Left kidney (tissue), 1 donor: ENCODE measurements at regions not wholly inside any gene's neighbourhood (a gene's known extent, or its start where the extent isn't known, plus 50 kb on each side); places are given as distances from the start of the nearest gene placed in this dataset.

Source experiments
- DNase-seq: peaks from one replicate; pipeline ENCODE4 v3.0.0-alpha.2; 2013

DNA sequence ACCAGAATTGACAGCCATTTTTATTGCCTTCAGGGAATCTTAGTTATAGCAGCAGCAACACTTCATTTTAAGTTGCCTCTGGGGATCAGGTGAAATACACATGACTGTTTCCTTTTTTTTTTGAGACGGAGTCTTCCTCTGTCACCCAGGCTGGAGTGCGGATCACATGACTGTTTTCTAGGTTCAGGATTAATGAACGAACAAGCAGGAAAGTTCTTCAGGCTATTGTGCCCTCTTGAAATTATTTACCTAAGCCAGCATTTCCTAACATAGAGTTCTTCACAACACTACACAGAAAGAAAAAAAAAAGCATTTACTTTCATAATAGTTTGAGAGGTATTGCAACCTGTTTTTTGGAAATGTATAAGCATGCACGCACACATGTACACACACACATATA, 2032.8 kb downstream of the PCDH7 start:
- no peak for DNase-seq

DNA sequence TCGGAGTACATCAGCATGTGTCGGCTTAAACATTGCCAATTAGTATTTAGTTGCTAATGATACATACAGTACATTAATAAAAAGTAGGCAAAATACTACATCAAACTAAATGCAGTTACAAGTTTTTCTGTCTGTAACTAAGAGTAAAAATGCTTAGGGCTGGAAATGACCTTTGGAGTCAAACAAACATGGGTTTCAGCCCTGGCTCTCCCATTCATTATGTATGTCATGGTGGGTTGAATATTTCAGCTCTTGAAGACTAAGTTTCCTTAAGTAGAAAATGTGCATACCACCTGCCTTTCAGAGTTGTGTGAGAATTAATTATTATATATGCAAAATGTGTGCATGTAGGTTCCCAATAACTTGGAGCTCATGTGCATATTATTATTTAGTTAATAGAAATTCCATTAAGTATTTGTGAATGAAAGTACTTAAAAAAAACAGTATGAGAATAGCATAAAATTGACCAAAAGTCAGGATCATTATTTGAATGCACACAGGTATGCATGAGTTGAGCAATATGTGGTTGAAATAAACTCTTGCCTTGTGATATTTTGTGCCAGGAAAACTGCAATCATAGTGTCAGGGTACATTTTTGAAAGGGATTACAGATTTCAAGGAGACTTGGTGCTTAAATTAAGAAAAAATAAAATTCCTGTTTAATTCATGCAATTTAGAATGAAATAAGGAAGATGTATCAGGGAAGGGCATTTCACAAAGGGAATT, 2048.7 kb downstream of the PCDH7 start:
- no peak for DNase-seq

DNA sequence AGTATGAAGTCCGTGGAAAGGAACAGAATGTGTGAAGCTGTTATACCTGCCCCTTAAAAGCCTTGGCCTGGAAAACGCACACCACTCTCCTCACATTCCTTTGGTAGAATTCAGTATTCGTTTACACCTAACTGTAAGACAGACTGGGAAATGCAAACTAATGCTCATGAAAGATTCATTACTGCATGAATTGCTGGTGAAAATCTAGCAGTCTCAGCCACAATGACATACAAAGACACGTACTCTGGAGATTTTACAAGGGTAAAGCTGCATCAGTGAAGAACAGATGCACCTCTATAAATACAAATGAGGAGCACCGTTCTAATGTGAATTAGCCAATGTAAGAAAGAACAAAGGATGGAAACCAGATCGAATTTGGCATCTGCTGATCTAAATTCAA, 2051.3 kb downstream of the PCDH7 start:
- no peak for DNase-seq

DNA sequence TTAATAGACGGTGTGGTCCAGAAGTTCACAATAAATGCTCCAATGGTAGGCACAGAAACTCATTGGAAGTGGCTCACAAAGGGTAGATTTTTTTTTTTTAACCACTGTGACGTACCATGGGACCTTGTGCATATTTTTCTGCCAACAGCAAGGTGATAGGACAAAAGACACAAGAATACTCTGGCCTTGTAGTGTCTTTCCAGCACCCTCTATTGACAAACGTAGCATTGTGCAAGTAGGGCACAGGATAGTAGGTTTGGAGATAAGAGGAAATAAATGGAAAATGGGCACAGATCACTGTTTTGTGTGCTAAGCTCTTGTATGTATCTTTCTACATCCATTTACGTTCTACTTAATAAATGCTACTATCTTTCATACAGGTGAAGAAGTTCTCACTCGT, 2054.9 kb downstream of the PCDH7 start:
- peak; percentile 6 for DNase-seq

DNA sequence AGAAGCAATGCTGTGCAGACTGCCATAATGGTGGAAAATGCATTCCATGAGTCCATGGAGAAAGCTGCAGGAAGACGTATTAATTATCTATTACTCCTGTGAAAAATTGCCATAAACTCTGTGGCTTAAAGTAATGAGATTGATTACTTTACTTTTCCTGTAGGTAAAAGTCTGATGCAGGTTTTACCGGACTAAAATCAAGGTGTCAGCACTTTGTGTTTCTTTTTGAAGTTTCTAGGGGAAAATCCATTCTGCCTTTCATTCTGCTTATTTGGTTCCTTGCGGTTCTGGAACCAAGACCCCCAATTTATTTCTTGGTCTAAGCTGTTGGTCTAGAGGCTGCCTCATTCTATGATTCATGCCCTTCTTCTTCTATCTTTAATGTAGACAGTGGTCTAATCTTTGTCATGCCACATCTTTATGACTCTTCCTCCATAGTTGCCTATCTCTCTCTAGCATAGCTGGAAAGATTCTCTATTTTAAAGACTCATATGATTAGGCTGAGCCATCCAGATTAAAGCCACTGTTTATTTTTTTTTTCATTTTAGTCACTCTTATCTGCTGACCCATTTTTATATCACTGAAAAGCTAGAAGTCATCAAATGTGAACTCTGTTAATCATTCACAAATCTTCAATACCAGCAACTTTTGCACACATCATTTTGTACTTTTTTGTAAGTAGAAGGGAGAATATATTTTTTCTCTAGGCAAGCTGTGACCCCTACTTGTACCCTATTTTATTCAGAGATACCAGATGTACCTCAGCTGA, 2056.4 kb downstream of the PCDH7 start:
- DNase-seq: no peak

DNA sequence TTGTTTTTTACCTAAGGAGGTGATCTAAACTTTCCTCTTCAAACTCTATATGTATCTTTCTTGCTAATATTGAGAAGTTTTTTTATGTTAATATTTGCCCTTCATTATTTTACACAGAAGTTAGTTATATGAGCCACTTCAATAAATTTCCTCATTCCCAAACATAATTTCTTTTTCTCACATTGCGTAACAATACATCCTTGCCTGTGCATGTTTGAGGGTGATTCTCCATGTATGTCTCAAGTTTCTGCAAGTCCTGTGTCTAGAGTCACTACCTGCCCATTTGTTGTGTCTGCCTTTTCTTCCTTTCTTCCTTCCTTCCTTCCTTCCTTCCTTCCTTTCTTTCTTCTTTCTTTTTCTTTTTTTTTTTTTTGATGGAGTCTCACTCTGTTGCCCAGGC, 2057.9 kb downstream of the PCDH7 start:
- no peak for DNase-seq

DNA sequence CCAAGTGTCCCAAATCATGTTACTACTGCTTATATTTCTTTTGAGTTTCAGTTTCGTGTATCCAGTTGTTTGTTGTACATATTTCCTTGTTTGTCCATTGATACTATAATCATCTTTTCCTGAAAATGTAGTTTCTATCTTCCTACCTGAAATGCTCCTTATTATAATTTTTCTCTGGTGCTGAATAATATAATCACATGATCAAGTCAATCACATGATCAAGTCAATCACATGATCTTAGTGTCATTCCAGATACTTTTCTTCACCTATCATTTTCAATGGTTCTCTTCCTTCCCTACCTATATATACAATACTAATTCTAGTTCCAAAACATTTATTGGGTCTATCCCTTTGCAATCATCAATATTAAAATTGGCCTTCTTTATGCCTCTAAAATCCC, 2058.8 kb downstream of the PCDH7 start:
- DNase-seq: no peak

DNA sequence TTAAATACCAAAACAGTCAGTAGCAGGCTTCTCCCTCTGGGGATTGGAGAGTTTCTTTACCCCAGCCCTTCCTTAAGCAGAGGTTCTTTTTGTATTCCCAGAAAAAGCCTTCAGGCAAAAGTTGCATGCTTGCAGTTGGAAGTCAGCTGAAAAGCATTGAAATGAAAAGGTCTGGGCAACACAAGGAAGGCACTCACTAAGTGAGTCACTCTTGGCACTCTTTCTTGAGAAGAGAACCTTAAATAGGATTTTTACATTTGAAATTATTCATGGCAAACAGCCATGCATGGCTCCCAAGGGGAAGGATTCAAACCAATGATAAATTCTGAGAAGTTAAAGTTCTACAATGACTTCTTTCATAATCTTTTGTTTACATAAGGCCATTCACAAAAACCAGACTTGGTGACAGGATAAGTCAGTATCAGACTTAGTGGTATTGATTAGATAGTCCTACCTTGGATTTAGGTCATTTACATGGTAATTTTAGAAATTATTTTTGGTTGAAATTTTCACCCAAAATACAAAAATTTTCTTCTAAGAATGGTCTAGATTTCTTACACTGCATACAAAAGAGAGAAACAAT, 2068.9 kb downstream of the PCDH7 start:
- DNase-seq: no peak

DNA sequence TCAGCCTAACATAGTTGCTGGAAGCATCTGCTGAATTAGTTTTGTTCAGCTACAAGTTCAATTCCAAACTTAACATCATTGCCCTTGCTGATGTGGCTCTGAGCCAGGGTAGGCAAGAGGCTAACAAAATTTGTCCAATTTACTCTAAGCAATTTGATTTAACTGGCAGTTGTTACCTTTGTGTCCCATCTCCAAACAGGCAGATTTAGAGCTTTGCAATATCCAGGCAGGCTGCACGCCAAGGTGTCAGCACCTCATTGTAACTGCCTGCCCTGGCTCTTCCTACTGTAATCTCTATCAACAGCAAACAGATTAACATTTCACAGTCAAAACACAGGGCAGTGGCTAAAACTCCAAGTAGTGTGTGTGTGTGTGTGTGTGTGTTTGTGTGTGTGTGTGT, 2070.6 kb downstream of the PCDH7 start:
- DNase-seq: no peak

DNA sequence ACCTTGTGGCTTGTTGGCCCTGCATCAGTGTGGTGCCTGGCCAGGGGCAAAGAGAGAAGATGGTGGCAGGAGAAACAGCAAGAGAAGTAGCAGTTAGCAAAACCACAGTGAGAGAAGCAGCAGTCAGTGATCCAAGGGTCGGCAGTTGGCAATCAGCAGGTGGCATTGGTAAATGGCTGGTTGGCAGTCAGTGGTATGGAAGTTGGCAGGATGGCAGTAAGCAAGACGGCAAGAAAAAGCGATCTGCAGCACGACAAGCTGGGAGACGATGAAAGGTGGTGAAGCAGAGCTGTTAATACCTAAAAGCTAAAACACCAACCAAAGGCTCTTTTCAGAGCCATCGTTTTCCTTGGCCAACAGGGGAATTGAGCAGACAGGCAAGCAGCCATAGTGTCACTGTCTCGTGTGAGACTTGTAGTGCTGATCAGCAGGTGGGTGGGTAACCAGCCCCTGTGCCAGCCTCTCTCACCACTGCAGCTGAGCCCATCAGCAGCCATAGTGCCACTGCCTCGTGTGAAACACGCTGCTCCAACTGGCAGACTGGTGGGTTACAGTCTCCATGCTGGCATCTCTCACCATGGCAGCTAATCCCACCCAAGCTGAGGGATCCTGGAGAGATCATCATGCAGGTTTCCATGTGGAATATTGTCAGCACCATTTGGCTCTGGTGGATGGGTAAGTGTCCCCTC, 2078.4 kb downstream of the PCDH7 start:
- DNase-seq: no peak

DNA sequence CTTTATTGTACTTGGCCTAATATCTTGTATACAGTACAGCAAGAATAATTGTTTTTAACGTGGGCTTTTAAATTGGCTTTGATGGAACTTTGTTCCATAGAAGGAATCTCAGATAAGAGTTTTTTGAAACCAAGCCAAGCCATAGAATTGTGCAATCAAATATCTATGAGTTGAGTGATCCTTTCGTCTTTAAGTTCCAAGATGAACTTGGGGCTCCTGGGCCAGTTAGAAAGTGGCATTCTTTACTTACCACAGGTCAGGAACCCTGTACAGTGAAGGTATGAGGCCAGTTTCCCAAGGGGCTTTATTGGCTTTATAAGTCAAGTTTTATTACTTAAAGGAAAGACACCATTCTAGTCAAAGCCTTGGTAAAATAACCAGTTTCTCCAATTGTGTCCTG, 2104.2 kb downstream of the PCDH7 start:
- no peak for DNase-seq

DNA sequence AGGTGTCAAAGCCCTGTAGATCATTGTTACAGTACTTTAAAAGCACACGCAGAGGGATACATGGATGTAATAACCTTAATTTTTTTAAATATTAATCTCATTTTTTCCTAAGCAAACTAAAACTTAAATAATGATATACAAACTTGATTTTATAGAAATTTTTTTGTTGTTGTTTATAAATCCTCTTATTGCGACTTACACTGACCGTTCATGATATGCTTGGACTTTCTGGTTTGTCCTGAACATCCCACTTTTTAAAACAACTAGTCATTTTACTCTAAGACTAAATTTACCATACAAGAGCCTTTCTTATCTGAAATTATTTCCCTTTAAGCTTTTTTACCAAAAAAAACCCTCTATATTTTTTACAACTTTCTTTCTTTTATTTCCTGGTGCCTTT, 2106.0 kb downstream of the PCDH7 start:
- no peak for DNase-seq

DNA sequence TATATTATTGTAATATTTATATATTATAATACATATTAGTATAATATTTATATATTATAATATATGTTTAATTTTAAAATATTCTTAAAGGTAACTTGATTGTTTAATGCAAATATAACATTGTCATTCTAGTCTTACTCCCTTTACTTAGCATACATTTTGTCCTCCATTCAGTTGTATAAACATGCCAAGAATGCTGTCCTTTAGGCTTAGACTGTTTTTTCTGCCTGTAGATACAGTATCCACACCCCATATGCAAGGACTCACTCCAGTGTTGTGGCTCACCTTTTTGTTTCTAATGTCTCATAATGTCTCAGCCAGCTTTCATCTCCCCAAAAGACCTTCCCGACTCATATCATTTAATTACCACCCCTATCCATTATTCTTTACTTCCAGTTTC, 2110.0 kb downstream of the PCDH7 start:
- no peak for DNase-seq

DNA sequence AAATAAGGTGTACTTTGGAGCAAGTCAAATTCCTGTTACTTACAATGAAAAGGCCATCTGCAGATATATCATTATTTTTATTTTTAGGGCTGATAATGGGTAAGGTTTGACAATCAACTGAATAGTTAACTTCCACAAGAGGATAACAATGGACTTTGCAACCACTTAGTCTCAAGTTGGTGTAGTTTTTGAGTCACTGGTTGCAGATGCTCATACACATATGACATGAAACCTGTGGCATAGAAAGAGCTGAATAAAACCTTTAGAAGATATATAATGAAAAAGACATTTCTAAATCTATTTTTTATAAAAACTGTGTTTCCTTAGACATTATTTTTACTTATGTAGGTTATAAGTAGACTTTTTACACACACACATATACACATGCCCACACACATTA, 2110.9 kb downstream of the PCDH7 start:
- DNase-seq: no peak

DNA sequence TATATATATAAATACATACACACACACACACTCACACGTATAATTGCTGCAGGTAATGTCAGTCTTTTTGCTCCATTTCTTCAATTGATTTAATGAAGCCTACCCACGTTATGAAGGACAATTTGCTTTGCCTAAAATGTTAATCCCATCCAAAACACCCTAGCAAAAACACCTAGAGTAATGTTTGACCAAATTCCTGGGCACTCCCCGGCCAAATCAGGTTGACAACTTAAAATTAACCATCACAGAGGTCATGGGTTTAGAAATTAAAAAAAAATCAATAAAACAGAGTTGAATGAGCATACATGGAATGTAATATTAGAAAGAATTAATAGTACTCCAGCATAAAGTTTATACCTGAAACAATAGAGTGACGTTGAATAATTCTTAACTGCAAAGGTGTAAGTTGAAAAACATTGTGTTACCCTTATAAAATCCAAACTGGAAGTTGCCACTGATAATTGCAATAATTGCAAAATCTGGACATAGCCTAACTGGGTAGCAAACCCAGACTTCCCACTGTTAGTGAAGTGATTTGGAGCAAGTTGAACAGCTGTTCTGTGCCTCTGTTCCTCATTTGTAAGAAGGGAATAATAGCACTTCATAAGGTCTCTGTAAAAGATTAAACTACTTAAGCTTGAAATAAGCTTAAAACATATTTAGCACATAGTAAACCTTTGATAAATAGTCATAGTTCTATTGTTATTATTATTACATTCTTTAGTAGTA, 2120.5 kb downstream of the PCDH7 start:
- DNase-seq: no peak

DNA sequence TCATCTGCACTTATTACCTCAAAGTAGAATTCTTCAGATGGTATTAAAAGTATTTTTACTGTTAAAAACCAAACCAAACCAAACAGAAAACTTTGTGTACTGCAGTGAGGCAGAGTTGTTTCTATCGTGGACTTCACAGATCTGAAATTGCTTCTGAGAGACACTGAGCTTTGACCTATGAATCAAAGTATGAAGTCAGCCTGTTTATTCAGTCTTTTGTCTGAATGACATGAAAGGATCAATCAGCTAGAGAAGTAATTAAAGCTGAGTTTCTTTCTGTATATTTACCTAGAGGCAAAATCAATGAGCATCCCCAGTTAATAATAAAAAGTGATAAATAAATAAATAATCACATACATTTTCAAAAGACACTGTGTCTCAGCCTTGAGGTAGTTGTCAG, 2121.0 kb downstream of the PCDH7 start:
- DNase-seq: no peak

DNA sequence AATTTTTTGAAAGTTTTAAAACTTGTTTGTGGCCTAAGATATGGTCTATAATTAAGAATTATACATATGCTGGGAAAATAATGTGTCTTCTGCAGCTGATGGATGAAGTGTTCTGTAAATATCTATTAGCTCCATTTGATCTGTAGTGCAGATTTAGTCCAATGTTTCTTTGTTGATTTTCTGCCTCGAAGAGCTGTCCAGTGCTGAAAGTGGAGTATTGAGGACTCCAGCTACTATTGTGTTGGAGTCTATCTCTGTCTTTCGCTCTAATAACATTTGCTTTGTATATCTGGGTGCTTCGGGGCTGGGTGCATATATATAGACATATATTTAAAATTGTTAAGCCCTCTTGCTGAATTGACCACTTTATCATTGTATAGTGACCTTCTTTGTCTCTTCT, 2127.3 kb downstream of the PCDH7 start:
- DNase-seq: peak; percentile 27

DNA sequence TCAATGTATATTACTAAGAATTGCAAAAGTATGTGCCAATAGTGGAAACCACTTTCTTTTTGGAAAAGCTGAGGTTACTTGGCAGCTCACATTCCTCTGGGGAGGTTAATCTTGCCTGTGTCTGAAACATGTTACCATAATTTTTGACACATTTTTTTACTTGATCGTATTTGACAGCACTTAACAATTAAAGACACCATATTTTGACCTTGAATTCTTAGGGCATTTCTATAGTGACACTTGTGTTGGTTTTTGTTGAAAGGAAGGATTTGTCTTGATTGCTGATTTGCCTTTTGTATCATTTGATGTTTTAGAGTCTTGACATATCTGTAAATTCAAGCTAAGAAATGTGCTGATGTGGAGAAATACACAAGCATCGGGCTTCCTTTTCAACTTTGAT, 2135.5 kb downstream of the PCDH7 start:
- no peak for DNase-seq

DNA sequence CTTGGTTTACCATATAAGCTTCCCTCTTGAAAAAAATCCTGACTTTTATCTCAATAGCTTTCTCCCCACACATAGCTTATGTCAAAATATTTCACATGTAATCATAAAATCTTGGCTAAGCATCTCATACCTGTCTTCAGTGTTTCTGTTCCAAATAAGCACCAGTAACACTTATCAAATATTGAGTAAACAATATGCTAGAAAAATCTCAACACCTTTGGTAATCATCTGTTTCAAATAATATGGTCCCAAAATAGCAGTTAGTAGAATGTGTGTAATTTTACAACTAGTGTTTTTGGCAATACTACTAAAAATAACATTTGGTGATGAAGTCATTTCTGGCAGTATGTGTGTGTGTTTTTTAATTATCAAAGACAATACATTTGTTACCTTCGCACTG, 2138.2 kb downstream of the PCDH7 start:
- DNase-seq: no peak

DNA sequence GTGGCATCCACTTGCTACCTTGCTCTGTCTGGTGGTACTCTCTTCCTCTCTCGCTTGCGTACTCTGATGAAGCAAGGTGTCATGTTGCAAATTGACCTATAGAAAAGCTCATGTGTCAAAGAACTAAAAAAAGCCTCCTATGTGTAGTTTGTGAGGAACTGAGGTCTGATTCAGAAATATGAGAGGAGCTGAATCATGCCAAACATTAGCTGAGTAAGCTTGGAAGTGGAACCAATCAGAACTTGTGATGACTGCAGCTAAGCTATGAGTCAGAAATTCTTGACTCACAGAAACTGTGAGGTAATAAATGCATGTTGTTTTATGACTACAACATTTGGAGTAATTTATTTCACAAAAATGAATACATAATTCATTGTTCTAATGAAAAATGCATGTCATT, 2138.8 kb downstream of the PCDH7 start:
- DNase-seq: no peak

DNA sequence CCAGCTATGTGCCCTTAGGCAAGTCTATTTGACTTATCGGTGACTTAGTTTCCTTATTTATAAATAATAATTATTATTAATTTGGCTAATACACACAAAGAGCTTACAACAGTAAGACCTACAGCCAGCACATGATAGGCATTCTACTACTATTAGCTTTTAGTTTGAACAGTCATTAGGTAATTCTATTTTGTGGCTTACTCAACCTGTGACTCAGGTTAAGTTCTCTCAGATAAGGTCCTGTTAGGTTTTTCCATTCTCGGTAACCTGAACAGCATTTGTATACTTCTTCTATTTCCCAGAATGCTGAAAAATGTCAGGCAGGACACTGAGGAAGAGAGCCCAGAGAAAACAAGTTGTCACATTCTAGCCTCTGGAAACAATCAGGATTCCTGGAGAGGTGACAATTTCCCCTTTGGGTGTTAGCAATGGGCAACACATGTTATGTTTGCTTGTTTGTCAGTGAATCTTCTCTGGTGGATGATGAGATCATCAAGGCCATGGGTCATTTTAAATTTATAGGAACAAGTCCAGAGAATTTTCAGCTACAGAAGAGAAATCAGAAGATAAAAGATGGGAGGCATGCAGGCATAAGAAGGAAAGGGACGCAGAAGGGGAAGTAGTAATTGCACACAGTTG, 2144.7 kb downstream of the PCDH7 start:
- no peak for DNase-seq

DNA sequence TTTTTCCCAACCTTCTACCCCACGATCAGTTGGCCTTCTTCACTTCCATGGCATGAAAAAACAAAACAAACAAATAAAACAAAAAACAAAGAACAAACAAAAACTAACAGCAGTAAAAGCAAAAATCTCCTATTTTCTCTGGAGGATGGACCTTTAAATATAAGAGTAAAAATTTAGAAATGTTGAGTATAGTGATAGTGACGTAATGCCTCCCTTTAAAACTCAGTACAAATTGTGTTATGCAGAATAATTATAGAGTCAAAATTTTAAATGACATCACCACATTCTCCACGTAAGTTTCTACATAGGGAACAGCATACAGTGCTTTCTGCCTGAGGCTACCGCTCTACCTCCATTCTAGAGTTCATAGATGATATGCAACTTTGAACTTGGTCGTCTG, 2156.4 kb downstream of the PCDH7 start:
- no peak for DNase-seq
